DMS53 treated with DMSO at 0.1 percent for 48 hours (cell line): ENCODE measurements at regions not wholly inside any gene's neighbourhood (a gene's known extent, or its start where the extent isn't known, plus 50 kb on each side); places are given as distances from the start of the nearest gene placed in this dataset.
"Not testable (repeated sequence)": the region's sequence is repeated elsewhere in the genome, so short reads cannot be mapped to it uniquely, and the experiment has no call there.

Experiments
- DNase-seq: peaks from one replicate; lab custom pipeline; 2025; ENCODE audit not compliant: unreplicated experiment; lab: John Stamatoyannopoulos, UW

DNA sequence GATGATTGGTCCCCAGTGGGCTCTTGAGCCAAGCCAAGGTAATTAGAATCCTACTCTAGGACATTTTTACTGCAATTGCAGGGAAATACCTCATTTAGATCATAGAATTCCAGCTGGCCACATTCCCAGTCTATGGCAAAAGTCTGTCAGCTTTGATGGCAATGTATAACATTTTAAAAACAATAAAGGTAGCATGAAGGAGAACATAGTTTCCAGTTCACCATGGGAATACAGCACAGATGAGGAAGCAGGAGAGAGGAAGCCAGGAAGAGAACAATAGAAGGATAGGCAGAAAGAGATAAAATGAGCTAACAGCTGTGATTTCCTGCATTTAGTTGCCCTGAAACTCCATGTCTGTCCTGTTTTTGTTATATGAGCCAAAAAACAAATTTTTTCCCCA lies 897.3 kb upstream of the DDX18 start:
- no peak for DNase-seq

- no peak for DNase-seq
These were observed 895.9 kb upstream of the DDX18 start for GRCh38 chr2:116918574-116918973.

DNA sequence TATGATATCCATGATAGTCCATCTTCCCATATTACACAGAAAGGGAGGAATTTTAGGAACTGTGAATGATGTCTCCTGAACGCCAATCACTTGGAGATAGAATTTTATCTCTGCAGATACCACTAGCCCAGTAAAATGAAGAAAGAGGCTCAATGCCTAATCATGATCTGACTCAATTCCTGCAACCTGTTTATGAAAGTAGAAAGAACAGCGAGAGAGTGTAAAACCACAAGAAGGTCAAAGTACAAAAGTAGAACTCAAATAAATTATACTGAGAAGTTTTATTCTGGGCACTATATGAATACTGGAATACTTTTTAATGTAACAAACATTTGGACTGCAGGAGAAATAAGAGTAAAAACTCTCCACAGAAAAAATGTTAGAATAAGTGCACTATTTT lies 892.1 kb upstream of the DDX18 start:
- DNase-seq: no peak

- DNase-seq: no peak
These were observed 890.0 kb upstream of the DDX18 start for GRCh38 chr2:116924509-116924908.

- no peak for DNase-seq
These were observed 879.2 kb upstream of the DDX18 start for GRCh38 chr2:116935097-116935814.

- DNase-seq: no peak
These were observed 866.2 kb upstream of the DDX18 start for GRCh38 chr2:116948258-116948657.

DNA sequence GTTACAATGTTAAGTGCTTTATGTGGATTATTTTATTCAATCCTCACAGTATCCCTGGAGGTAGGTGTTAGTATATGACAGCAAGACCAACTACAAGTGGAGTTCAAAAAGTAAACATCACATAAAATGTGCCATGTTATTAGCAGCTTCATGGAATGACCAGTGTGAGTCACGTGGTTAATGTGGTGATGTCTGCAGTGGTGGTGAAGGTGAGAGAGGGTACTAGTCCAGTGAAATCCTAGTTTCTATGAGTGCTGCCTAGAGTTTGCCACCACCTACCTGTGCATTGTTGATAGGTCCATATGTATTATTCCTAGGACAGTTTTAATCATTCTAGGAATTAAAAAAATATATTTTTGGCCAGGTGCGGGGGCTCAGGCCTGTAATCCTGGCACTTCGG lies 865.2 kb upstream of the DDX18 start:
- DNase-seq: no peak

DNA sequence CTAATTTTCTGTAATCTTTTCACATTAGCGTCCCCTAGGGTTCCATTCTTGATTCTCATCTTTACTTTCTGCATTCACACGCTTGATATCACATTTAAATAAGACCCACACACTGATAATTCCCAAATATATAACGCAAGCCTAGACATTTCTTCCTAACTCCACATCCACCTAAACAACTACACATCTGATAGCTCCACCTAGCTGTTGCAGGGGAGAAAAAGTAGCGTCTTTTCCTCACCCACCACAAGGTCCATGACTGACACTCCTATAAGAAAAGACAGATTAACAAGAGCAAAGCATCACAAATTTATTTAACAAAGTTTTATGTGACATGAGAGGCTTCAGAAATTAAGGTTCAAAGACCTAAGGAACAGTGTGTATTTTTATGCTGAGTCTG lies 862.2 kb upstream of the DDX18 start:
- DNase-seq: peak; percentile 22

- DNase-seq: no peak
These were observed 858.8 kb upstream of the DDX18 start for GRCh38 chr2:116955646-116956045.

DNA sequence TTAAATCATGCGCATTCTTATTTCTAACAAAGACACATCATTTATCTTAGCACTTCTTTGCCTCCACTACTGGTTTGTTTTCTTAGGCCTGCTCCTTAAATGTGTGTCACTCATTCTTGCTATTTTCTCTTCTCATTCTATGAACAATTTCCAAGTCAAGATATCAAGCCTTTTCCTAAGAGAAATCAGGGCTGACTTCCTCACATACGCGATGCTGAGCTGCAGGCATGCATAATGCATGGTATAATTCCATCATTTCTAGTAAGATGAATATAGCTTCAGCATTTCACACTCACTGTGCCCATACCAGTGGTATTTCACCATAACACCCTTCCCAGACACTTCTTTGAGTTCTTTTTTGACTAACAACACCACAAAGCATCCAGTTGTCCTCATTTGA lies 838.9 kb upstream of the DDX18 start:
- no peak for DNase-seq

DNA sequence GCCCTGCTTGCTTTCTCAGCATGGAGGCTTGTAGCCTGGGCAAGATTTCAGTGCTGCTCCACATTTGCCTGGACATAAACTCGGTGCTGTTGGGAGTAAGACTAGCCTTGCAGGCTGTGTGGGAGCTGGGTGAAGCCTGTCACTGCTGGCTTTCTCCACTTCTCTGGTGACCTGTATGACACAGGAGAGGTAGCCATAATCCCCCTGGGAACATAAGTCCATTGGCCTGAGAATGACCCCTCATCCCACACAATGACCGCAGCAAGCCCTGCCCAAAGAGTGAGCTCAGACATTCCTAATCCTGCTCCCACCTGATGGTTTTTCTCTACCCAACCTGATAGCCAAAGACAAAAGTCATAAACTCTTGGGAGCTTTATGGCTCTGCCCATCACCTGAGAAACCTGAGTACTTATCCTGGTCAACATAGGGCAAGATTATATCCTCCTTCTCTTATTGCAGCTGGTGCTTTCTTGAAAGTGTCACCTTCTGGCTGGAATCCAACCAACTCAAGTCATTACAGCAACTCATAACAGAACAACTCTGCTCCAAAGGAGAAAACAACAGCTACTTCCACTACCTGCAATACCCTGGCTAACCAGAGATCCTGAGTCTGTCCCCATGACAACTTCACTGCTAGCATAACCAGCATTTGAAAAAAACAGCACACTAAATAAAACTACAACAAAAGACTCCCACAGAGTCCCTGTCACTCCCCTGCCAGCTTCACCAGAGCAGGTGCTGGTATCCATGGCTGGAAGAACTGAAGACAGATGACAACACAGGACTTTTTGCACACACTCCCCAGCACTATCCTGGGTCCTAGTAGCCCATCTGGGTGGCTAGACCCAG lies 834.4 kb upstream of the DDX18 start:
- DNase-seq: no peak

GRCh38 chr2:116987447-116987846 lies 827.0 kb upstream of the DDX18 start:
- DNase-seq: no peak

- no peak for DNase-seq
These were observed 826.2 kb upstream of the DDX18 start for GRCh38 chr2:116988303-116988702.

- no peak for DNase-seq
These were observed 795.1 kb upstream of the DDX18 start for GRCh38 chr2:117019357-117019756.

GRCh38 chr2:117027646-117028045 lies 786.8 kb upstream of the DDX18 start:
- DNase-seq: no peak

- DNase-seq: not testable (repeated sequence)
These were observed 785.8 kb upstream of the DDX18 start for GRCh38 chr2:117028708-117029107.

DNA sequence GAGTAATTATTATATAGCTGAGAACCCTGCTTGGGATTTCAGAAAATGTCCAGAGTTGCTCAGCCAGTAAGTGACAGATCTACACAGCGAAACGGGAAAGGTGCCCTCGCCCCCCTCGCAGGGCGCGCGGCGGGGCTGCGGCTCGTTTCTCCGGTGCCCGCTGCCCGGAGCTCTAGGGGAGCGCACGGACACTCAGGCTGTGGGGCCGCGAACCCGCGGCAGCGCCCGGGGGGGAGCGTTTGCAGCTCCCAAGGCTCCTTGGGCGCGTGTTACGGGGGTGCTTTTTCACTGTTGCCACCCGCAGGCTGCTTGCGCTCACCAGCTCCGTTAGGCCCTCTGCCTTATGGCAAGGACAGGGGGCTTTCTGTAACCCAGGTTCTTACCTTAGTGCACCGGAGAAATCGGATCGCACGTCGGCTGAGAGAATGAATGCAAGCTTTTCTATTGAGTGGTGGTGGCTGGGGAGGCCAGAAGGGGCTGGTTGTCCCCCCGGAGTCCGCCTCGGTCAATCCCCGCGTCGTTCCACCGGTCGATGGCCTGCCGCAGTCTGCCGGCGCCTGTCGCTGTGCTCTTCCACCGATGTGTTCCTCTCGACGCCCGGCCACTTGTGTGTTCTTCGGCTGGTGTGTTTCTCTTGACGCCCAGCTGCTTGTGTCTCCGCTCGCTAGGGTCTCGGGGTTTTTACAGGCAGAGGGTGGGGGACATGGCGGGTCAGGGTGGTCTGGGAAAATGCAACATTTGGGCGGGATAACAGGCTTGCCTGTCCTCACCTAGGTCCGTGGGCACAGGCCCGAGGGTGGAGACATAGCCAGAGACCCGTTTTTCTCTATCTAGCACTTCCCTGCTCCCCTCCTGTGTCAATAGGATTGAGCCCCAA lies 758.8 kb upstream of the DDX18 start:
- DNase-seq: no peak

DNA sequence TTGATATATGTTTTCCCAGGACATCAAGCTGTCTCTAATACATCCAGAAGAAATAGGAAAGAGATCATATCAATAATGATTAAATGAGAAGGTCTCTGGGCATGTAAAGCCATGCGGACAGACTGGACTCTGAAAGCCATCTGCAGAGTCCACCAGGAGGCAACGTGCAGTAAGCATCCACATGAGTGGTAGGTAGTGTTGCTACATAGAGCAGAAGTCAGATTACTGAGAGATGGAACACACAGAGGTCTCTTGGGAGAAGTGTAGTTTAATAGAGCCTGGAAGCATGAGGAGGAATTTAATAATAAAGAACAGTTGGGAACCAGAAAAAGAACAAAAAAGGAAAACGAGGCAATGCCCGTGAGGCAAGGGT lies 758.1 kb upstream of the DDX18 start:
- no peak for DNase-seq

DNA sequence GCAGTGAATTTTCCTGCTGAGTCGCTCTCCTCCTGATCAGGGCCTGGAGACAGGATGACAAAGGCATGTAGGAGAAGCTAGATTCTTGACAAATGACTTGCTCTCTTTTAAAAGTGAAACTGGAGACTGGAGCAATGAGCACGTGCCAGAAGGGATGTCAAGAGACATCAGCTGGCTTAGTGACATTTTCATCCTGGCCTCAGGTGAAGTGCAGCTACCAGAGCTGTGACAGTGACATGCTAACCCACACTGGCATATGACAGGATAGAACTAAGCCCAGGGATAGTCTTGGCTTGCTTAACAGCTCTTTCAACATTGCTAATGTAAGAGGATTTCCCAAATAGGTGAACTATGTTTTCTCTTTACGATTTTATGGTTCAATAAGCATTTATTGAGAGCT lies 757.5 kb upstream of the DDX18 start:
- no peak for DNase-seq

DNA sequence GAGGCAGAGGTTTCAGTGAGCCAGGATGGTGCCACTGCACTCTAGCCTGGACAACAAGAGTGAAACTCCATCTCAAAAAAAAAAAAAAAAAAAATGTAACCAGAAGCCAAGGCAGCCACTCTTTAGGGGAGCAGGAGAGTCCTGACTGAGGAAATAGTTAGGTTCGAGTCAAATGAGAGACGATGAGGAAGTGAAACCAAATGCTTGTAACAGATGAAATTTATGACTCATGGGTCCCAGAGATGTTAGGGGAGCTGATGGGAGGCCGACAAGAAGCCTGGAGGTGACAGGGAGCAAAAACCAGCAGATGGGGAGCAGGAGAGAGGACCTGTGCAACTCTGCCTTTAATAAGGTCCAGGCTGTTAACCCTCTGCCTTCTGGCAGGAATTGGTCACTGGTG lies 756.1 kb upstream of the DDX18 start:
- DNase-seq: no peak

DNA sequence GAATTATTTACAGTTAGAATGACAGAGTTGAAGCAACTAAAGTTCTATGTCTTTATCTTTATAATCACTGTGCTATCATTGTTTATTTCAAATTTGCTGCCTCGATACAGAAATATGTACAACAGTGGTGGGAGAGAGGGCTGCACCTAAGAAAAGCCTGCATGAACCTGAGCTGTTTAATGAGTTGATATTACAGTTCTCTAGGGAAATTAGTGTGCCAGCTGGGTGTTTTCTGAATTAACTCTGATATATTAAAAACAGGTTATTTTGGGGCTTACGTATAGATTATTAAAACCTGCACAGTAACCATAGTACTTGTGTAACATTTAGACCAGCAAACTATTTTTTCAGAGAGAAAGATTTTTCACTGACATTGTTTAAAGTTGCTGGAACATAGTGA lies 750.5 kb upstream of the DDX18 start:
- DNase-seq: no peak

GRCh38 chr2:117065912-117066311 lies 748.6 kb upstream of the DDX18 start:
- no peak for DNase-seq
